ENCODE measurements at regions not wholly inside any gene's neighbourhood (a gene's known extent, or its start where the extent isn't known, plus 50 kb on each side); places are given as distances from the start of the nearest gene placed in this dataset.

DNA sequence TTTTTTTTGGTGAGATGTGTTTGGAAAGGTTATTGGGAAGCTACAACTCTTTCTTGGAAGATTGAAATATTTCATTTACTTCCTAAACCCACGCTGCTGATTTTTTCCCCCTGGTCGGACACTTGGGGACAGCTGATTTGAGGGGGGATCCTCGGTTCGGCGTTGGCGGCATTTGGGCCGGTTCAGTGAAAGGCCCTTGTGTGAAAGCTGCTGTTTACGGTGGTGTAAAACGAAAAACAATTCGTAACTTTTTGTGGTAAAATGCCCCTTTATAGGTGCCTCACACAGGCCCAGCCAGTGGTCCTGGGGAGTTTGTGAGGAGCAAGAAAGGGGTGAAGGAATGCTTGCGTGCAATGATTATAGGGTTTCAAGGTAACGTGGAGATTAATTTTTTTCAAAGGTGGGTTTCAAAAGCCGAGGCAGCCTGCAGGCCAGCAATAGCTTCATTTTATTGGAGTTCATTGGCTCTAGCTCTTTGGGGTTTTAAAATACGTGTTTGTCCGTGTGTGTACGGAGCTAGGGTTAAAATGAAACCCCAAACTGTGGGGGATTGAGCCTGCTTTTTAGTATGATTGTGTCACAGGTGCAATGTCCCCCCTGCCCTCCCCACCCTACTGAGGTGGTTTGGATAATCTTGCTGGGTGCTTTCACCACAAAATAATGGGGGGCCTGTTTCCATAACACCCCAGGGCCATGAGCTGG, 77.2 kb upstream of the PPARA start:
- Histone ChIP-seq H3K4me1 (ENCODE audit: insufficient read depth, low read length) (peaks cover 44% of the 10 kb centered on the region), H3K4me3 (ENCODE audit: insufficient read depth, low read length) (peak overlapping the region; percentile 80), H3K9me3 (ENCODE audit: low read depth, low read length) (no peaks in the 10 kb centered on the region), H3K79me2 (ENCODE audit: insufficient read depth, low read length) (peaks cover 89% of the 10 kb centered on the region), H3K36me3 (ENCODE audit: insufficient read depth, low read length) (peaks cover 57% of the 10 kb centered on the region), H3K27ac (ENCODE audit: low read depth, low read length) (peak overlapping the region; percentile 96), H4K20me1 (ENCODE audit: insufficient read depth, low read length) (peaks cover 53% of the 10 kb centered on the region), H2AFZ (ENCODE audit: low read length) (no peak overlapping the region), H3K4me2 (ENCODE audit: insufficient read depth, low read length) (peak overlapping the region; percentile 94), H3K27me3 (ENCODE audit: insufficient read depth, low read length) (no peaks in the 10 kb centered on the region)
- TF ChIP-seq CTCF (IDR thresholded peaks at IDR 0.05; ENCODE audit: extremely low read depth, low read depth, low read length) = no peak
- no peak for DNase-seq (ENCODE audit: insufficient read length, low spot score, missing footprints)

DNA sequence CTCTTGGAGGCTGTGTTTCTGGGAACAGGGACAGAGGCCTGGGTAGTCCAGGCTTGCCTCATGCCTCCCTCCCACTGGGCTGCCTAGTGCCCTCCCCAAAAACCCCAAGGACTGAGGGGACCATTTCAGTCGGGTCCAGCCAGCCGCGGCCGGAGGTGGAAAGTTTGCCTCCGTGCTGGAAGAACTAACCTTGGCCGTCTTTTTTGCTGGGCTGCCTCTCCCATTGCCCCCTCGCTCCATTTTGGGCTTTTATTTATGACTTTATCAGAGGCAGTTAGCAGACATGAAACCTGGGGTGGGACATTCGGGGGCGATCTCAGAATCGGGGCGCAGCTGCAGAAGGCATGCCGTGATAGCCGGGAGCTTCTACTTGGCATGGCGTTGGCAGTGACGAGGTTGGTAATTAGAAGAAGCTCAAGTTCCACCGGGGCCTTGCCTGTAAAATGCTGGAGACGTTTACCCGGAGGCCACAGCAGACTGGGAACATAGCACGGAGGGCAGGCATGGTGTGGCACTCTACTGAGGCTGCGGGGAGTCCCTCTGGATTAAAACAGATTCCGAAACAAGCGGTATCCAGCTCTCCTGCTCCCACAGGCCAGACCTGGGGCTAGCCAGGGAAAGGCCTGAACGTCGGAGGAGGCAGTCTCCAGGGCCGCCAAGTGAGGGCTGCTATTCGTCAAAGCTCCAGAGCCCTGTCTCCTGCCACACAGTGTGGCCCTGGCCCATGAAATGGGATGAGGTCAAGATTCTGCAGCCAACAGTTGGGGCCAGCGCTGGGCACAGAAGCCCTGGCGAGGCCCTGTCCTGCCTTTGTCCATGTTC, 76.4 kb upstream of the PPARA start:
- no peaks in the 10 kb centered on the region for H3K27me3 ChIP-seq (ENCODE audit: insufficient read depth, low read length)
- peaks cover 44% of the 10 kb centered on the region for H3K4me1 ChIP-seq (ENCODE audit: insufficient read depth, low read length)
- H3K27ac ChIP-seq (ENCODE audit: low read depth, low read length) = peak overlapping the region; percentile 96
- H3K9me3 ChIP-seq (ENCODE audit: low read depth, low read length) = no peaks in the 10 kb centered on the region
- H3K4me3 ChIP-seq (ENCODE audit: insufficient read depth, low read length) = peak overlapping the region; percentile 80
- peaks cover 89% of the 10 kb centered on the region for H3K79me2 ChIP-seq (ENCODE audit: insufficient read depth, low read length)
- no peak for TF ChIP-seq CTCF (IDR thresholded peaks at IDR 0.05; ENCODE audit: extremely low read depth, low read depth, low read length)
- H2AFZ ChIP-seq (ENCODE audit: low read length) = no peak overlapping the region
- H3K36me3 ChIP-seq (ENCODE audit: insufficient read depth, low read length) = peaks cover 65% of the 10 kb centered on the region
- H3K4me2 ChIP-seq (ENCODE audit: insufficient read depth, low read length) = peak overlapping the region; percentile 94
- H4K20me1 ChIP-seq (ENCODE audit: insufficient read depth, low read length) = peaks cover 60% of the 10 kb centered on the region
- no peak for DNase-seq (ENCODE audit: insufficient read length, low spot score, missing footprints)

GRCh38 chr22:46074771-46075551, 75.4 kb upstream of the PPARA start:
- Histone ChIP-seq H3K36me3 (ENCODE audit: insufficient read depth, low read length) (peaks cover 74% of the 10 kb centered on the region), H4K20me1 (ENCODE audit: insufficient read depth, low read length) (peaks cover 68% of the 10 kb centered on the region), H2AFZ (ENCODE audit: low read length) (no peak overlapping the region)

More at GRCh38 chr22:46074771-46075551, 75.4 kb upstream of the PPARA start:
- H3K4me1 ChIP-seq (ENCODE audit: insufficient read depth, low read length) = peaks cover 44% of the 10 kb centered on the region
- no peaks in the 10 kb centered on the region for H3K27me3 ChIP-seq (ENCODE audit: insufficient read depth, low read length)
- peak; percentile 89 for DNase-seq (ENCODE audit: insufficient read length, low spot score, missing footprints)
- no peaks in the 10 kb centered on the region for H3K9me3 ChIP-seq (ENCODE audit: low read depth, low read length)
- peak overlapping the region; percentile 94 for H3K4me2 ChIP-seq (ENCODE audit: insufficient read depth, low read length)
- H3K79me2 ChIP-seq (ENCODE audit: insufficient read depth, low read length) = peaks cover 89% of the 10 kb centered on the region
- H3K27ac ChIP-seq (ENCODE audit: low read depth, low read length) = peak overlapping the region; percentile 96
- TF ChIP-seq CTCF (IDR thresholded peaks at IDR 0.05; ENCODE audit: extremely low read depth, low read depth, low read length) = no peak
- H3K4me3 ChIP-seq (ENCODE audit: insufficient read depth, low read length) = peak overlapping the region; percentile 80

Data from osteoblast (primary cell).